Mucosa of gallbladder (tissue), 1 donor: ENCODE measurements at regions not wholly inside any gene's neighbourhood (a gene's known extent, or its start where the extent isn't known, plus 50 kb on each side); places are given as distances from the start of the nearest gene placed in this dataset.
"Not testable (repeated sequence)": the region's sequence is repeated elsewhere in the genome, so short reads cannot be mapped to it uniquely, and the experiment has no call there.

Source experiments
- DNase-seq: peaks from one replicate; pipeline ENCODE4 v3.0.0-alpha.2; 2020; ENCODE audit warnings: low spot score
- donor health status: DM: no; HTN: no; CAD: no.

GRCh38 chr16:87033021-87033471 is 284.1 kb downstream of the C16orf95 start:
- no peak for DNase-seq

- no peak for DNase-seq
Measured at GRCh38 chr16:87033541-87034300, 283.5 kb downstream of the C16orf95 start.

- DNase-seq = no peak
Measured at GRCh38 chr16:87034317-87034716, 282.9 kb downstream of the C16orf95 start.

GRCh38 chr16:87035053-87035452 is 282.1 kb downstream of the C16orf95 start:
- no peak for DNase-seq

DNA sequence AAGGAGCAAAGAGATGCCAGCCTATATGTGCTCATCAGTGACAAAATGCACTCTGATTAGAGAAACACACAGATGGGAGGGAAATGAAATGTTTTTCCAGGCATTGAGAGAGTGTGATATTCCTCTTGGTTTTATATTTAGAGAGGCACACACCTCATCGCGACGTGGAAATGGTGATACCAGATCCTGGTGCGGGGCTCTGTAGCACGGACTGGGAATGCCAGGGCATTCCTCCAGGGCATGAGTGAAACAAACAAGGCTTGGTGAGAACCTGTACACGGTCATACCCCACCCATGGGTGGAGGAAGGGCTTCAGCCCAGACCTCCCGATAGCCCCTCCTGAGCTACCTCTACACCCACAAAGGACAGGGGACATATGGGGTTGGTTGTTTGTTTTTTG is 280.2 kb downstream of the C16orf95 start:
- no peak for DNase-seq

- not testable (repeated sequence) for DNase-seq
Measured at GRCh38 chr16:87038528-87038927, 278.7 kb downstream of the C16orf95 start.

DNA sequence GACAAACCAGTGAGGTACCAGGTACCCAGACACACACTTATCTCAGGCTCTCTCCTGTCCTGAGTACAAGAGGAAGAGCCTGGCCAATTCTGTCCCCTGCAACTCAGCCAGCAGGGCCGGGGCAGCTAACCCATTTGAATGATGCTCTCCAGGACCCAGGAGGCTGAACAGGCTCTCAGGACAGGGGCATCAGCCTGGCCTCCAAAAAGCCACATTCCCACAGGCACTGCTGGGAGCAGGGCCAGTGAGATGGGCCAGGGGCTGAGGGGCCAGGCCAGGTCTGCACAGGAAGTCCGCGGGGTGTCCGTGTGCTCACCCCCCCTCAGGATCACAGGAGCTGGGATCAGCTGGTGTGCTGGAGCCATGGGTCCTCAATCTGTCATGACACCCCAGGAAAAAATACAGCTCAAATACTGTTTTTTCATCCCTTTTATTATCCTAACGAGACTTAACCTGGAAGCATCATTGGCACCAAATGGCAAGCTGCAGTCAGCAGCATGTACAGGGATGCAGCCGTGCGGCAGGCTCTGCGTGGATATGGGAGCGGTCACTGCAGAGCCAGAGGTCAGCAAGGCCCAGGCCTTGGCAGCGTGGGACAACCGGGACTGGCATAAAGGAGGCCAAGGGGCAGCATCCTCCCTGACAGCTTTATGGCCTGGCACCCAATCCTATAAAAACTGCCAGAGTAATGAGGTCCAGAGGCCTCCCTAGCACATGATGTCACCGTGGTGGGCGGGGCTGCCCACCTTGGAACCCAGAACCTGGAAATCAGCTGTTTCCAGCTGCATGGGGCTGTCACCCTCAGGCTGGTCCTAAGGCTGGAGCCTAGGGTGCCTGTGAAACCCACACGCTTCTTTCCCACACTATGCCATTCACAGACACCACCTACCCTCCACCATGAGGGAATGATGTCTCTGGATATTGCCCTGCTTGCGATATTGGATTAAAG is 276.7 kb downstream of the C16orf95 start:
- DNase-seq = no peak

GRCh38 chr16:87041286-87041685 is 275.9 kb downstream of the C16orf95 start:
- no peak for DNase-seq

- DNase-seq = no peak
Measured at GRCh38 chr16:87042551-87043230, 274.5 kb downstream of the C16orf95 start.

GRCh38 chr16:87043231-87044031 is 273.8 kb downstream of the C16orf95 start:
- no peak for DNase-seq

GRCh38 chr16:87044032-87044382 is 273.2 kb downstream of the C16orf95 start:
- DNase-seq = no peak

- DNase-seq = no peak
Measured at GRCh38 chr16:87044829-87045228, 272.4 kb downstream of the C16orf95 start.

DNA sequence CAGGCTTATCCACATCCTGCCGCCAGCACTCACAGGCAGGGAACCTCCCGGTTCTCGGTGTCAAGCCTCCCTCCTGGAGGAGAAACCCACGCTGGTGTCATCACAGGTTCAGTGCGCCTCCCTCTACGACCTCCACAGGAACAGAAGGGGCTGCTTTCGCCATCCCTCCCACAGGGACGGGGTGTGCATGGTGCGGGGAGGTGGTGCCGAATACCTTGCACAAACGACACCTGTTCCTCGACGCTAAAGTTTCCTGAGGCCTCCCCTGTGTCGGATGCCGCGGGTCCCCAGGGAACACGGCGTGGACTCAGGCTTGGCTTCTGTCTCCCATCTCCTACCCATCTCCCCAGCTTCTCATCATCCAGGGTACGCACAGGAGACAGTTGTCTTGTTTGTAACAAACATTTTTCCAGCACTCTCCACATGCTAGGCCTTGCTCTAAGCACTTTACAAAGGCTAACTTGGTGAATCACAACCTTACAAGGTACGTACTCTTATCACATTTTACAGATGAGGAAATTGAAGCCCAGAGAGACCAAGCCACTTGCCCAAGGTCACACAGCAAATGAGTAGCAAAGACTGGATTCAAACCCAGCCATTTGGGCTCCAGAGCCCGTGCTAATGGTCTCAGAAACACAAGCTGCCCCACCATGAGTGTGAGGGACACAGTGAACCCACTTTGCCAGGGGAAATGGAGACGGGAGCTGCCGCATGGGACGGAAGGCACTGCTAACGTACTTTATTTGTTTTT is 271.6 kb downstream of the C16orf95 start:
- no peak for DNase-seq

- no peak for DNase-seq
Measured at GRCh38 chr16:87046235-87046634, 271.0 kb downstream of the C16orf95 start.

GRCh38 chr16:87047221-87048037 is 269.8 kb downstream of the C16orf95 start:
- DNase-seq = no peak

DNA sequence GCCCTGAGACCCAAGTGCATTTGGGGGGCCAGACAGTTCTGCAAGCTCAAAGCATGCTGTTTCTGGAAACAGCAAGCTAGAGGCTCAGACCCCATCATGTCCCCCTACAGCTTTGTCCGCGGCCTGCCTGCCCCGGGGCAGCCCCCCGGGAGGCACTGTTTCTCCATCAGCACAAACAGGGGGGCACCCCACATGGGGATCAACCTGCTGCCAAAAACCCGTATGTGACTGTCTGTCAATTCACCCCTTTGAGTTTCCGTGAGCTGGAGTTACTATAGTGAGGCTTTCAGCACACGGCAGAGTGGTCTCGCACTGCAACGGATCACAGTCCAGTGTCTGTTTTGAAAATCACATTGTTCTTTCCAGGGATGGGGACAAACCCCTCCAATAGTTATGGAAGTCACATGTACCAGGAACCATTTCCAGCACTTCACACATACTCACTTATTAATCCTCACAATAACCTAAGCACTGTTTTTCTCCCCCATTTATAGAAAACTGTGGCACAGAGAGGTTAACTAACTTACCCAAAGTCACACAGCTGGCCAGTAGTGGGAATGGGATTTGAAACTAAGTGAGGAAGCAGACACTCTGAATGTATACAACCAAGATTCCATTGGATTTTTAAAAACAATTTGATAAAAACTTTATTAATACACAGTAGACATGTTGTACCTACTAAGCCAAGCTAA is 269.0 kb downstream of the C16orf95 start:
- no peak for DNase-seq

DNA sequence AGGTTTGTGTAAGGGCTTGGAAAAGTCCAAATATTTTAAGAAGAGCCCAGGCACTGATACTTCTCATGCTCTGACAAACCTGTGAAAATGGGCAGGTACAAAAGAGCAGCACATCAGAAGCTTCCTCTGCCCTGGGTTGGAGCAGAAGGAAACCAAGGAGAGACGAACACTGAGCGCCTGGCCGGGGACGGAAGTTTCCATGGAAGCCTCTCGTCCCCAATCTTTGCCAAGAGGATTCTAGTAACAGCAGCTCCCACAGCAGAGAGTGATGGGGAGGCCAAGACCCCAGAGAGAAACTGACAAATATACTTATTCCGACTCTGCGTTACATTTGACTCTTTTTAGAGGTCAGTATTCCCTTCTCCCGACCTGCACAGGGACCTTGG is 268.5 kb downstream of the C16orf95 start:
- no peak for DNase-seq

DNA sequence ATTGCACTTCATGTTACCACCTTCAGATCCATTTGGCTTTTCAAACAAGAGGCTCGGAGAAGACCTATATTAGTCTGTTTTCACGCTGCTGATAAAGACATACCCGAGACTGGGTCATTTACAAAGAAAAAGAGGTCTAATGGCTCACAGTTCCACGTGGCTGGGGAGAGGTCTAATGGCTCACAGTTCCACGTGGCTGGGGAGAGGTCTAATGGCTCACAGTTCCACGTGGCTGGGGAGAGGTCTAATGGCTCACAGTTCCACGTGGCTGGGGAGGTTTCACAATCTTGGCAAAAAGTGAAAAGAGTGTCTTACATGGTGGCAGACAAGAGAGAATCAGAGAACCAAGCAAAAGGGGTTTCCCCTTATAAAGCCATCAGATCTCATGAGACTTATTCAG is 268.0 kb downstream of the C16orf95 start:
- not testable (repeated sequence) for DNase-seq

DNA sequence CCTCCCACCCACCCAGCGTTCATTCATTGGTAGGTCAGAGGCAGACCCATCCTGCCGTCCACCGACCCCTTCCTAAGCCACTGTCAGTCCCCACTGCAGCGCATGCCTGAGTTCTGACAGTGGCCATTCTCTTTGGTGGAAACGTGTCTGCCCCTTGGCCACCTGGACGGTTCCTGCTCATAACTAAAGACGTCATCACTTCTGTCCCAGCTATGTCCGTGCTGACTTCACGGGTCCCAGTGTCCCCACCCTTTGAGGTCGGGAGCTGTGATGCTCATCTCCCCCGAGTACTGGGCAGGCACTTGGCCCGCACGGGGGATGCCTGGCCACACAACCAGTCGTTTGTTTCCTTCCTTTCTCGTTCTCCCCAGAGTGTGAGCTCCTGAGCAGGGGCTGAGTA is 267.1 kb downstream of the C16orf95 start:
- no peak for DNase-seq
